Muscle of arm (tissue), 1 donor: ENCODE measurements at regions not wholly inside any gene's neighbourhood (a gene's known extent, or its start where the extent isn't known, plus 50 kb on each side); places are given as distances from the start of the nearest gene placed in this dataset.
A peak's percentile ranks its signal among the peaks of the same experiment; 100 is the strongest.

ENCODE experiments used
- DNase-seq: peaks from one replicate; pipeline ENCODE4 v3.0.0-alpha.2; 2013

GRCh38 chr4:107166181-107166580 lies 130.1 kb upstream of the DKK2 start:
- DNase-seq, result no peak

GRCh38 chr4:107164962-107165475 lies 128.9 kb upstream of the DKK2 start:
- peak; percentile 4 for DNase-seq

DNA sequence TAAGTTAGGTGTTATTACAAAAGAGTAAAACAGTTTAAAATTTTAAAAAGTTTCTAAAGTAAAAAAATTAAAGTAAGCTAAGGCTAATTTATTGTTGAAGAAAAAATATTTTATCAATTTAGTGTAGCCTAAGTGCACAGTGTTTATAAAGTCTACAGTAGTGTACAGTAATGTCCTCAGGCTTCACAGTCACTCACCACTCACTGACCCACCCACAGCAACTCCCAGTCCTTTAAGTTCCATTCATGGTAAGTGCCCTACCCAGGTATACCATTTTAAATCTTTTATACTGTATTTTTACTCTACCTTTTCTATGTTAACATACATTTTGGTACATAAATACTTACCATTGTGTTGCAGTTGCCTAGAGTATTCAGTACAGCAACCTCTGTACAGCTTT lies 120.3 kb upstream of the DKK2 start:
- DNase-seq, result no peak

- DNase-seq, result no peak
Measured at GRCh38 chr4:107155366-107155765, 119.3 kb upstream of the DKK2 start.

DNA sequence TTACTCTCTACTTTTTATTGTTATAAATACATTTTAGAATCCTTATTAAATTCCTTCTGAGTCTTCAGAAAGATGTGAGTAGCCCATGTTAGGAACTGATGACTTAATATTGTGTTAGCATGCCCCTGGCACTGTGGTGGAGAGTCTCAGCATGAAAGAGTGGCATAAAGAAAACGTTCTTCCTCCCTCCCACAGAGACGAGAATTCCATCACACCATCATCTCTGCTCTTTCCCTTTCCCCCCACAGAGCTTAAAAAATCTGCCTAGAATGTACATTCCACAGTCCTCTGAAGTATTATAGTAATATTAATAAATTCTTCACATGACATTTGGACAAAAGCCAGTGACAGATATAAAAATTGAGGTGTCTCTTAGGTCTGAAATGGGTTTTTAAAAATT lies 117.8 kb upstream of the DKK2 start:
- no peak for DNase-seq

DNA sequence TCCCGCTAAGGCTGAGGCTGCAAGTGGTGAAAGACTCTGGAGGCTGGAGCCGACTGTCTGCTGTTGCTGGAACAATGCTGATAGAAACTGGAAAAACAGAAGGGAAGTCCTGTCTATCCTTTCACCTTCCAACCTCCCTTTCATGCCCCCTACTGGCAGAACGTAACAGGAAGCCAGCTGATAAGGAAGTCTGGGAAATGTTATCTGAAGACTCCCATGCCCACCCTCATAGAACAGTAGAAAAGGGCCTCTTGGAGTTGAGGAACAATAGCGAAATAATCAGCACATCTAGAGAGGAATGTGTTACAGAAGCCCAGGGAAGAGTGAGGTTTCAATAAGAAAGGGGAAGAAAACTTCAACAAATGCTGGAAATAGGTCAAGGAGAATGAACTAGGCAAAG lies 117.1 kb upstream of the DKK2 start:
- DNase-seq, result no peak

- no peak for DNase-seq
Measured at GRCh38 chr4:107151173-107151572, 115.1 kb upstream of the DKK2 start.

GRCh38 chr4:107148904-107149303 lies 112.8 kb upstream of the DKK2 start:
- no peak for DNase-seq

DNA sequence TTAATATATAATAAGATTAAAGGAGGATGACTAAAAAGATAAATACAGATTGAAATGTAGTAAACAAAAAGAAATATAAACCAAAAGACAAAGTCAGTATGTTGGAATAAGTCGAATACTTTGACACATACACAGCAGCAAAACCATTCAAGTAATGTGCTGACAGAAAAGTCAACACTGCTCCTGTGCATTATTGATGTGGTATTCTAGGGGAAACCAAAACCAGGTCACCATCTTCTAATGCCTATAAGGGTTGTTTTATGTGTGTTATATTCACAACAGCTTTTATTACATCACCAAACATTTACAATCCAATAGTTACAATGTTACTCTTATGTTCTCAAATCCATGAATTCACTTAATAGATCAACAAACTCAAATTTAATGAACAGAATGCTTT lies 111.8 kb upstream of the DKK2 start:
- DNase-seq, result no peak

- no peak for DNase-seq
Measured at GRCh38 chr4:107138433-107138832, 102.3 kb upstream of the DKK2 start.

GRCh38 chr4:107133965-107134653 lies 98.0 kb upstream of the DKK2 start:
- no peak for DNase-seq

GRCh38 chr4:107131295-107131694 lies 95.2 kb upstream of the DKK2 start:
- DNase-seq, result no peak

- no peak for DNase-seq
Measured at GRCh38 chr4:107130157-107130556, 94.0 kb upstream of the DKK2 start.

GRCh38 chr4:107129611-107130010 lies 93.5 kb upstream of the DKK2 start:
- DNase-seq, result no peak

DNA sequence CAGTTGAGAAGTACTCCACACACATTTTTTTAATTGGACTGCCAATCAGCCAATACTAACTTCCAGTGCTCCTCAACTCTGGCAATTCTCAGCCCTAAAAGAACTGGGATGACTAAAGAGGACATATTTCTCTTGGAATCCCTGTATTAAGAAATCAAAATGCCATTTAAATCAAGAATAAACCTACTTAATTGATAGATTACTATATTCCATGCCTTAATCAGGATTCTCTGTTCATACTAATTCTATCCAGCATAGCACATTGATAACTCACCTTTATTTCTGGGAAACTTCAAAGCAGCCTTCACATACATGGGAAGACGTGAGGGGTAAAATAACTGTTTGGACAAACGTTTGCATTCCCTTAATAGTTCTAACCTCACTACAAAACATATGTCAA lies 93.0 kb upstream of the DKK2 start:
- DNase-seq, result no peak

DNA sequence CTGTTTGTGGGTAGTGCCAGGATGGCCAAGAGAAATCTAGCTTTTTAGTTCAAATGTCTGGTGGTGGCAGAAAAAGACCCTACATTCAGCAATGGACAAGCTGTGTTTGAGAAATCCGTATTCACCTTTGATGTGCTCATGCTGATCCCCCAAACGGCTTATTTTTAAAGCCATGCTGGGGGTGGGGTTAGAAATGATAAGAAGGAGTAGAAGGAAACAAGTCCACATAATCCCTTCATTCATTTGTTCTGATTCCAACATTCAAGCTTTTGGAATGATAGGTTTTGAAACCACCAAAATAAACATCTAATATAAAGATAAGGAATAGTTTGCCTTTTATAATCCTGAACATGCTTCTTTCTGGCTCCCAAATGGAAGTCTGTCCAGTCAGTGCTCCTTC lies 92.0 kb upstream of the DKK2 start:
- no peak for DNase-seq

DNA sequence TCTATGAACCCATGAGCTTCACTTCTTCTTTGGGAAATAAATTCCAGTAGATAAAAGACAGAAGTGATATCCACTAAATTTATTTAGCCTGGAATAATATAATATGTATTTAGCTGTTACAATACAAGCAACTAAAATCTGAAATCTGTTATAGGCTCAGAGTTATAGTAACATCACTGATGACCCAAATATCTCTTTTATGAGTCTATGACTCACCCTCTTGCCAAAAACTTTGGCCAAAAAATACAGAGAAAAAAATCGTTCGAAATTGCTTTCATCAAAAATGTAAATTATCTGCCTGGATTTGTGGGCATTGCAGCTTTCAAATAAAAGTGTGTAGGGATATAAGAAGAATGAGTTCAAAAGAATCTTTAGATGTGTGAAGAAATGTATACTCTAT lies 89.4 kb upstream of the DKK2 start:
- no peak for DNase-seq

- DNase-seq, result no peak
Measured at GRCh38 chr4:107122736-107123135, 86.6 kb upstream of the DKK2 start.

GRCh38 chr4:107120661-107121060 lies 84.5 kb upstream of the DKK2 start:
- DNase-seq, result no peak

GRCh38 chr4:107117726-107118125 lies 81.6 kb upstream of the DKK2 start:
- no peak for DNase-seq

DNA sequence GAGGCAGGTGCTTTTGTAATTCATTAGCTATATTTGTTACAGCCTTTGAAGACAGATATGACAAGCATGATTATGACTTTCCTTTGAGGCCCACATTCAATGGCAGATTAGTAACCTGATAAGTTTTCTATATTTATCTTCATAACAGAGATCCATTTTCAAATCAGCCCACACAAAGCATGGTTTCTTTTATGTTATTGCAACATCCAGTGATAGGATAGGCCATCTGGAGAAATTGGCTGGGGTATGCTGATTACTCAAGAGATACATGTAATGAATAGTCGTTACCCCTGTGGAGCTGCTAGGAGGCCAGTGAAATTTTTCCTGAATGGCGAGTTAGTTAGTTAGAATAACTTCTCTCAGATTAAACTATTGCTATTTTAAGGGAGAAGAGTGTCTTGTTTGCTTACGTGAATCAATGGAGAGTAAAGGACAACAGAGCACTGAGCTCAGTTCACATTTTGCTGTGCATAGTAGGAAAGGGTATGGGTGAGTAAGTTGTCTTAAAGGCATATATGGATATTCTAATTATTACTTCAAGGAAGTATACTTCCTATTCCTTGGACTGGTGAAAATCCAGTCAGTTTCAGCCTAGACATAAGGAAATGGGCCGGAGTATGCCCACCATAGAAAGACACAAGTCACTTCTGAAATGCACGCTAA lies 79.2 kb upstream of the DKK2 start:
- DNase-seq, result no peak

- DNase-seq, result no peak
Measured at GRCh38 chr4:107114059-107114458, 77.9 kb upstream of the DKK2 start.

DNA sequence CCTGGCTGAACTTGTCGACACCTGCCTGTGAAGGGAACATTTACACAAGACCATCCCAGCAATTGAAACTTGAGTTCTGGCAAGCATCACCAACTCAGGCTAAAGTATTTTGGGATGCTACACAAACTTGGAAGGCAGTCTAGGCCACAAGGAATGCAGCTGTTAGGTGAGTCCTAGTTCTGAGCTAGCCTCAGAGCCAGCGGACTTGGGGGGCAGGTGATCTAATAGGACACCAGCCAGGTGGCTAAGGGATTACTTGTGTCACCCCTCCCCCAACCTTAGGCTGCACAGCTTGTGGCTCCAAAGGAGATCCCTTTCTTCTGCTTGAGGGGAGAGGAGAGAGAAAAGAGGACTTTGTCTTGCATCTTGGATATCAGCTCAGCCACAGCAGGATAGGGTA lies 62.3 kb upstream of the DKK2 start:
- no peak for DNase-seq

GRCh38 chr4:107094976-107095375 lies 58.9 kb upstream of the DKK2 start:
- no peak for DNase-seq
